Neuronal stem cell (in vitro differentiated cells): ENCODE measurements at regions not wholly inside any gene's neighbourhood (a gene's known extent, or its start where the extent isn't known, plus 50 kb on each side); places are given as distances from the start of the nearest gene placed in this dataset.
A peak's percentile ranks its signal among the peaks of the same experiment; 100 is the strongest.

Source experiments
- DNase-seq: peaks from one replicate; pipeline ENCODE4 v3.0.0-alpha.2; 2013; ENCODE audit warnings: low spot score
- H2AFZ ChIP-seq: one replicate; pipeline ENCODE4 v1.6.1; 2013; ENCODE audit warnings: mild to moderate bottlenecking, low read length, inconsistent platforms
- H2AK5ac ChIP-seq: 2 replicates; pipeline ENCODE4 v1.6.1; 2013; ENCODE audit warnings: low read depth, mild to moderate bottlenecking, inconsistent platforms, low read length, moderate library complexity, mixed read lengths
- H2BK120ac ChIP-seq: 2 replicates; pipeline ENCODE4 v1.6.1; 2013; ENCODE audit warnings: low read depth, mild to moderate bottlenecking, inconsistent platforms, low read length, moderate library complexity, mixed read lengths
- H2BK12ac ChIP-seq: one replicate; pipeline ENCODE4 v1.6.1; 2013; ENCODE audit warnings: low read length, inconsistent platforms
- H2BK15ac ChIP-seq: 2 replicates; pipeline ENCODE4 v1.6.1; 2013; ENCODE audit warnings: mild to moderate bottlenecking, low read length, inconsistent platforms, mixed read lengths
- H2BK5ac ChIP-seq: one replicate; pipeline ENCODE4 v1.6.1; 2013; ENCODE audit warnings: inconsistent platforms, mild to moderate bottlenecking, low read length, moderate library complexity
- H3K14ac ChIP-seq: one replicate; pipeline ENCODE4 v1.6.1; 2013; ENCODE audit warnings: low read length, inconsistent platforms
- H3K18ac ChIP-seq: 2 replicates; pipeline ENCODE4 v1.6.1; 2013; ENCODE audit warnings: low read length, inconsistent platforms
- H3K23ac ChIP-seq: 2 replicates; pipeline ENCODE4 v1.6.1; 2013; ENCODE audit warnings: low read depth, mild to moderate bottlenecking, mixed read lengths, low read length, inconsistent platforms; ENCODE audit not compliant: poor library complexity
- H3K27ac ChIP-seq: replicated peaks from 3 replicates; pipeline ENCODE4 v1.5.1; 2013; ENCODE audit warnings: low read length, inconsistent platforms
- H3K27me3 ChIP-seq, 3 experiments: 2 replicates each; pipeline ENCODE4 v1.6.1; 2013; ENCODE audit warnings: low read length in 3 of 3, mild to moderate bottlenecking in 2 of 3, inconsistent platforms in 1 of 3, low read depth in 1 of 3, mixed read lengths in 1 of 3, moderate library complexity in 1 of 3; ENCODE audit not compliant: control insufficient read depth in 3 of 3, insufficient read depth in 3 of 3
- H3K36me3 ChIP-seq, 2 donors: replicated peaks in 1 of 2; 2 replicates each; pipeline ENCODE4 v1.6.1; 2013; ENCODE audit warnings: low read length in 2 of 2; ENCODE audit not compliant: control insufficient read depth in 2 of 2, insufficient read depth in 2 of 2
- H3K4ac ChIP-seq: 2 replicates; pipeline ENCODE4 v1.6.1; 2013; ENCODE audit warnings: inconsistent platforms, mild to moderate bottlenecking, low read length, moderate library complexity
- H3K4me1 ChIP-seq, 2 donors: 1 replicate in 1 of 2; 2 replicates in 1 of 2; pipeline ENCODE4 v1.6.1; 2013; ENCODE audit warnings: low read length in 2 of 2, low read depth in 1 of 2; ENCODE audit not compliant: control insufficient read depth in 2 of 2, insufficient read depth in 1 of 2
- H3K4me2 ChIP-seq: one replicate; pipeline ENCODE4 v1.6.1; 2013; ENCODE audit warnings: mild to moderate bottlenecking, low read length, inconsistent platforms; ENCODE audit not compliant: insufficient read depth, poor library complexity, severe bottlenecking
- H3K4me3 ChIP-seq, 2 donors: 2 replicates each; pipeline ENCODE4 v1.5.1; 2013; ENCODE audit warnings: low read length in 2 of 2, mild to moderate bottlenecking in 2 of 2, inconsistent platforms in 1 of 2, moderate library complexity in 1 of 2
- H3K79me1 ChIP-seq: one replicate; pipeline ENCODE4 v1.6.1; 2013; ENCODE audit warnings: low read depth, mild to moderate bottlenecking, inconsistent platforms, low read length, moderate library complexity
- H3K9ac ChIP-seq: one replicate; pipeline ENCODE4 v1.6.1; 2013; ENCODE audit warnings: mild to moderate bottlenecking, low read depth, low read length, inconsistent platforms; ENCODE audit not compliant: poor library complexity
- H3K9me3 ChIP-seq, 2 donors: replicated peaks in 1 of 2; 2 replicates each; pipeline versions ENCODE3 to v1.6.1; 2013; ENCODE audit warnings: low read length in 2 of 2, mild to moderate bottlenecking in 2 of 2, inconsistent platforms in 1 of 2, low read depth in 1 of 2, mixed read lengths in 1 of 2, moderate library complexity in 1 of 2; ENCODE audit not compliant: control insufficient read depth in 2 of 2, insufficient read depth in 1 of 2
- H4K8ac ChIP-seq: one replicate; pipeline ENCODE4 v1.6.1; 2013; ENCODE audit warnings: low read depth, mild to moderate bottlenecking, inconsistent platforms, low read length, moderate library complexity
- H4K91ac ChIP-seq: one replicate; pipeline ENCODE4 v1.6.1; 2013; ENCODE audit warnings: low read length, low read depth, mild to moderate bottlenecking, inconsistent platforms; ENCODE audit not compliant: poor library complexity
- WGBS, 2 donors: extraction: QIAGEN DNeasy Blood & Tissue Kit; methylation state at CpG; one replicate each; pipeline ENCODE4 v1.1.7; 2013; ENCODE audit warnings: missing lambda C conversion rate in 2 of 2, mixed read lengths in 1 of 2; ENCODE audit not compliant: insufficient read length in 2 of 2, insufficient replicate concordance in 1 of 2; ENCODE audit errors: extremely low coverage in 2 of 2; 5-methylcytosine and 5-hydroxymethylcytosine counted together

DNA sequence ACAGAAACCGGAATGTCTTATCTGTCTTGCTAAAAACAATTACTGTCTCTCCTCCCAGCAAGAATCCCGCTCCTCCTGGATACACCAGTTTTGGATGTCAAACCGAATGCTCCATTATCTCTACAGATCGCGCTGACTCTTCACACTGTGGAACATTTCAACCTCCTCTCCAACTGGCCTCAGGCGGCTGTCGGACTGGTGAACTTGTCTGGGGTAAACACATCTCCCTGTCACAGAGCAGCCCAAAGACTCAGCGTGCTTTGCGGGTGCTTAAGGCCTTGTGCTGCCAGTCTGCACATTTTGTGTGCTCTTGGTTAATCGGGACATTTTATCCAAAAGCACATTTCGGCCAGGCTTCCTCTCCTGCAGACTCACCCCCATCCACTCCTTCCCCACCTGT, 173.1 kb downstream of the ICOS start:
- H3K27me3 ChIP-seq, result no peaks in the 10 kb centered on the region
- H2BK15ac ChIP-seq, result no peak overlapping the region
- no peak overlapping the region for H2BK12ac ChIP-seq
- no peak overlapping the region for H3K14ac ChIP-seq
- DNase-seq, result no peak
- H2BK5ac ChIP-seq, result no peak overlapping the region
- H3K4me3 ChIP-seq, result no peak overlapping the region
- H3K4me2 ChIP-seq, result no peak overlapping the region
- WGBS, 2 donors, result no CpG with 5 or more reads among the region's 11 CpGs
- no peaks in the 10 kb centered on the region for H3K36me3 ChIP-seq
- H3K4ac ChIP-seq, result no peak overlapping the region
- peak overlapping the region; percentile 82 for H2AFZ ChIP-seq
- no peak overlapping the region for H3K27ac ChIP-seq
- no peaks in the 10 kb centered on the region for H3K9me3 ChIP-seq
- no peak overlapping the region for H3K23ac ChIP-seq
- H4K91ac ChIP-seq, result no peak overlapping the region
- H2AK5ac ChIP-seq, result no peak overlapping the region
- H2BK120ac ChIP-seq, result no peak overlapping the region
- H3K9ac ChIP-seq, result no peak overlapping the region
- peak overlapping the region; percentile 1 for H3K18ac ChIP-seq
- peaks cover 13 to 24% of the 10 kb centered on the region in 2 donors for H3K4me1 ChIP-seq
- no peaks in the 10 kb centered on the region for H3K79me1 ChIP-seq
- H4K8ac ChIP-seq, result no peak overlapping the region

DNA sequence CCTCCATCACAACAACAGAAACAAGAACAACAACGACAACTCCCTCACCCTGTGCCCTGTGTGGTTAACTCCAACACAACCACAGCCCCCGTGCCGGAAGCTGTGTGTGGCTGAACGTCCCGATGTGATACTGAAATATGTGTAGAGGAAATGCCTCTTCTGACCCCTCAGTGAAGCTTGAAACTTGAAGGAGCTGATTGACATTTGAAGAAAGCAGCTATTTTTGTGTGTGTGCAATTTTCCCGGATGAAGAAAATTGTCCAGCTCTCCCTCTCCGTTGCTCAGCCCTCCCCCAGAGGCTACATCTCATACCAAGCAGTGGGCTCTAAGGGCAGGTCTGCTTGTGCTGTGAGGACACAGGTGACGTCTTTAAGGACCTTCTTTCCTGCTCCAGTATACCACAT, 173.8 kb downstream of the ICOS start:
- H3K79me1 ChIP-seq, result no peaks in the 10 kb centered on the region
- no peak overlapping the region for H2BK5ac ChIP-seq
- peak overlapping the region; percentile 82 for H2AFZ ChIP-seq
- no peak overlapping the region for H3K23ac ChIP-seq
- no peak overlapping the region for H2BK15ac ChIP-seq
- H3K36me3 ChIP-seq, result no peaks in the 10 kb centered on the region
- no peak overlapping the region for H4K8ac ChIP-seq
- no peak overlapping the region for H3K18ac ChIP-seq
- no peak overlapping the region for H3K14ac ChIP-seq
- no CpG with 5 or more reads among the region's 8 CpGs for WGBS, 2 donors
- no peak overlapping the region for H3K4me2 ChIP-seq
- no peak overlapping the region for H3K4ac ChIP-seq
- H2BK12ac ChIP-seq, result no peak overlapping the region
- no peak overlapping the region for H3K9ac ChIP-seq
- no peak overlapping the region for H3K27ac ChIP-seq
- no peak overlapping the region for H3K4me3 ChIP-seq
- H2AK5ac ChIP-seq, result no peak overlapping the region
- no peak overlapping the region for H4K91ac ChIP-seq
- no peaks in the 10 kb centered on the region for H3K9me3 ChIP-seq
- H3K4me1 ChIP-seq, result peaks cover 18 to 24% of the 10 kb centered on the region in 2 donors
- no peak for DNase-seq
- no peak overlapping the region for H2BK120ac ChIP-seq
- no peaks in the 10 kb centered on the region for H3K27me3 ChIP-seq

DNA sequence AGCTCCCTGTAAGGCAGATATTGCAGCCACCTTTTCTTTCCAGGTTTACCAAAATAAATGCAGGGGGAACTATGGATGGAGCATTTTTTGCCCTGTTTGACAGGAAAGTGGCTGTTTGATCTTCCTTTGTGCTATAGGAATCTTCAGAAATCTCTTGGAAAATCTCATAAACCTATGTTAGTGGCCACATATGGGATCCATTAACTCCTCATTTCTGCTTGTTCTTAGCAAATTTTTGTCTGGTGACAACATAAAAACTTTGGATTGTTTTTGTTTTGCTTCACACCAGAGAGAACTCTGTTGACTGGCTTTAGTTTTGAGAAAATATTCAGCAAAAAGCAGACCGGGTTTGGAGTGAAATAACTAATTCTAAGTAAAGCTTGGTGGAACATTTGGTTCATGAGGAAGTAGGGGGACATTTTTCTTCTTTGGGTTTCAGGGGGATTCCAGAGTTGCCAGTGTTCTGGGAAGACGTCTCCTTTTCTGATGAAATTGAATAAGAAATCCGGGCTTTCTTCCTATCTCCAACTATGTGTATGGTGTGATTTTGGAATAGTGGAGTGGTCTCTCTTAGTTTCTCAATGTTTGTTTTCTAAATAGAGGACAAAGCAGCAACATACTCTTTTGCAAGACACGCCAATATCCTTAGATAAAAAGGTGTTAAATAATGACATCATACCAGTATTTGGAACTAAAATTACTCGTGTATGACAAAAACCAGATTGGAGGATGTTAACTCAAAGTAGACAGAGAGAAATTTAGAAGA, 174.4 kb downstream of the ICOS start:
- Histone ChIP-seq H3K27me3 (no peaks in the 10 kb centered on the region), H3K18ac (no peak overlapping the region), H3K14ac (no peak overlapping the region), H3K79me1 (no peaks in the 10 kb centered on the region), H3K4me1 (peaks cover 24% of the 10 kb centered on the region in 2 donors), H3K9me3 (no peaks in the 10 kb centered on the region), H2BK120ac (no peak overlapping the region), H4K8ac (no peak overlapping the region), H2AK5ac (no peak overlapping the region), H3K27ac (no peak overlapping the region), H2BK15ac (no peak overlapping the region), H2BK12ac (no peak overlapping the region), H4K91ac (no peak overlapping the region), H3K4me3 (no peak overlapping the region), H3K36me3 (no peaks in the 10 kb centered on the region), H3K4ac (no peak overlapping the region), H3K23ac (no peak overlapping the region), H2BK5ac (no peak overlapping the region), H3K4me2 (no peak overlapping the region), H2AFZ (peak overlapping the region; percentile 82), H3K9ac (no peak overlapping the region)
- no CpG with 5 or more reads among the region's 5 CpGs for WGBS, 2 donors
- no peak for DNase-seq

DNA sequence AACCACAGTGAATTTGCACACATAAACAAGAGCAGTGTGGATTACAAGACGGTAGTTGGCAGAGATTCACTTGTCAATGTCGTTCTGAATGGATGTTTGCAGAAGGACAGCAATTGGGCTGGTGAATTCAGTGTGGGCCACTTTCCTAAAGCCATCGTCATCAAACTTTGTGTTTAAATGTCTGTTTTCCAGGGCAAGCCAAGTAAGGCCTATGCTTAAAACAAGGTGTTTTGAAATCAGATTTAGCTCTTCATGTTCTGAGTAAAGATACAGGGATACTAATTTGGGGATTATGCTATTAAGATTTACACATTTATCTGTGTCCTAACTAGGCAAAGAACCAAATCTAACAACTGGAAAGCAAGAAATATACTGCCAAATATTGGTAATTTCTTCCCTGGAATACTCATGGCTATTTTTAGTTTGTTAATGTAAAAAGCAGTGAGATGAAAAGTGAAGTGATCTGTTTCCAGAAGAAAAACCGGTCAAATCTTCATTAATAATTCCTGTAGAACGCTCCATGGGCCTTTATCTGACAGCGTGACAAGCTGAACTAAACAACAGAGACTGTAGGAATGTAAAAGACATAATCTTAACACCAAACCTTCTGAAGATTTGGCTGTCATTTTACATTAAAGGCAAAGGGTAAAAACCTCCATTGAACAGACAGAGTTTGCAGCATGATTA, 175.7 kb downstream of the ICOS start:
- no peak overlapping the region for H2BK120ac ChIP-seq
- no peak overlapping the region for H3K9ac ChIP-seq
- H3K4me1 ChIP-seq, result peaks cover 24 to 29% of the 10 kb centered on the region in 2 donors
- H3K4me3 ChIP-seq, result no peak overlapping the region
- WGBS, 2 donors, result no CpG with 5 or more reads among the region's 6 CpGs
- H3K18ac ChIP-seq, result no peak overlapping the region
- no peak overlapping the region for H4K91ac ChIP-seq
- no peak overlapping the region for H3K4ac ChIP-seq
- H3K9me3 ChIP-seq, result no peaks in the 10 kb centered on the region
- H3K27ac ChIP-seq, result no peak overlapping the region
- no peaks in the 10 kb centered on the region for H3K36me3 ChIP-seq
- no peak overlapping the region for H3K4me2 ChIP-seq
- no peaks in the 10 kb centered on the region for H3K79me1 ChIP-seq
- no peak overlapping the region for H2BK5ac ChIP-seq
- no peaks in the 10 kb centered on the region for H3K27me3 ChIP-seq
- H3K23ac ChIP-seq, result no peak overlapping the region
- H2BK12ac ChIP-seq, result no peak overlapping the region
- H3K14ac ChIP-seq, result no peak overlapping the region
- DNase-seq, result no peak
- H2AK5ac ChIP-seq, result no peak overlapping the region
- H2AFZ ChIP-seq, result no peak overlapping the region
- H2BK15ac ChIP-seq, result no peak overlapping the region
- no peak overlapping the region for H4K8ac ChIP-seq
